ENCODE measurements at regions not wholly inside any gene's neighbourhood (a gene's known extent, or its start where the extent isn't known, plus 50 kb on each side); places are given as distances from the start of the nearest gene placed in this dataset.

DNA sequence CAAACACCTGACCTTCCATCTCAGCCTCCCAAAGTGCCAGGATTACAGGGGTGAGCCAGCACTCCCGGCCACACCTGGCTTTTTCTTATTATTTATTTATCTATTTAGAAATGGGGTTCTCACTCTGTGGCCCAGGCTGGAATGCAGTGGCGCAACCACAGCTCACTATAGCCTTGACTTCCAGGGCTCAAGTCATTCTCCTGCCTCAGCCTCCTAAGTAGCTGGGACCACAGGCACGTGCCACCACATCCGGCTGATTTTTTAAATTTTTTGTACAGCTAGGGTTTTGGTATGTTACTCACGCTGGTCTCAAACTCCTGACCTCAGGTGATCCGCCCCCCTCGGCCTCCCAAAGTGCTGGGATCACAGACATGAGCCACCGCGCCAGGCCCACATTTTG lies 56.9 kb upstream of the MYL10 start:
- TF ChIP-seq, protein P1, sequence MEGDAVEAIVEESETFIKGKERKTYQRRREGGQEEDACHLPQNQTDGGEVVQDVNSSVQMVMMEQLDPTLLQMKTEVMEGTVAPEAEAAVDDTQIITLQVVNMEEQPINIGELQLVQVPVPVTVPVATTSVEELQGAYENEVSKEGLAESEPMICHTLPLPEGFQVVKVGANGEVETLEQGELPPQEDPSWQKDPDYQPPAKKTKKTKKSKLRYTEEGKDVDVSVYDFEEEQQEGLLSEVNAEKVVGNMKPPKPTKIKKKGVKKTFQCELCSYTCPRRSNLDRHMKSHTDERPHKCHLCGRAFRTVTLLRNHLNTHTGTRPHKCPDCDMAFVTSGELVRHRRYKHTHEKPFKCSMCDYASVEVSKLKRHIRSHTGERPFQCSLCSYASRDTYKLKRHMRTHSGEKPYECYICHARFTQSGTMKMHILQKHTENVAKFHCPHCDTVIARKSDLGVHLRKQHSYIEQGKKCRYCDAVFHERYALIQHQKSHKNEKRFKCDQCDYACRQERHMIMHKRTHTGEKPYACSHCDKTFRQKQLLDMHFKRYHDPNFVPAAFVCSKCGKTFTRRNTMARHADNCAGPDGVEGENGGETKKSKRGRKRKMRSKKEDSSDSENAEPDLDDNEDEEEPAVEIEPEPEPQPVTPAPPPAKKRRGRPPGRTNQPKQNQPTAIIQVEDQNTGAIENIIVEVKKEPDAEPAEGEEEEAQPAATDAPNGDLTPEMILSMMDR (IDR thresholded peaks at IDR 0.05; ENCODE audit: control extremely low read depth in 1 of 3, insufficient read depth in 1 of 3, low read depth in 1 of 3, low read length in 3 of 3): no peak
- TF ChIP-seq, protein P2, sequence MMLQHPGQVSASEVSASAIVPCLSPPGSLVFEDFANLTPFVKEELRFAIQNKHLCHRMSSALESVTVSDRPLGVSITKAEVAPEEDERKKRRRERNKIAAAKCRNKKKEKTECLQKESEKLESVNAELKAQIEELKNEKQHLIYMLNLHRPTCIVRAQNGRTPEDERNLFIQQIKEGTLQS (IDR thresholded peaks at IDR 0.05; ENCODE audit: insufficient read depth, low read depth, low read length): no peak
- TF ChIP-seq ASH2L (IDR thresholded peaks at IDR 0.05; ENCODE audit: low read length) (no peak), YY1 (IDR thresholded peaks at IDR 0.05; ENCODE audit: low read depth, low read length) (no peak), CHD2 (IDR thresholded peaks at IDR 0.05; ENCODE audit: low read length) (no peak), POLR2A (IDR thresholded peaks at IDR 0.05; ENCODE audit: control extremely low read depth in 1 of 2, low read depth in 2 of 2, low read length in 2 of 2) (no peak), JUND (IDR thresholded peaks at IDR 0.05; ENCODE audit: low read length) (no peak), POLR2AphosphoS5 (IDR thresholded peaks at IDR 0.05; ENCODE audit: low read depth, low read length) (no peak), POU5F1 (IDR thresholded peaks at IDR 0.05; ENCODE audit: low read depth, low read length) (no peak), PHF8 (conservative IDR thresholded peaks at IDR 0.05; ENCODE audit: low read depth, low read length) (no peak)
